ENCODE measurements at regions not wholly inside any gene's neighbourhood (a gene's known extent, or its start where the extent isn't known, plus 50 kb on each side); places are given as distances from the start of the nearest gene placed in this dataset.
A peak's percentile ranks its signal among the peaks of the same experiment; 100 is the strongest.

DNA sequence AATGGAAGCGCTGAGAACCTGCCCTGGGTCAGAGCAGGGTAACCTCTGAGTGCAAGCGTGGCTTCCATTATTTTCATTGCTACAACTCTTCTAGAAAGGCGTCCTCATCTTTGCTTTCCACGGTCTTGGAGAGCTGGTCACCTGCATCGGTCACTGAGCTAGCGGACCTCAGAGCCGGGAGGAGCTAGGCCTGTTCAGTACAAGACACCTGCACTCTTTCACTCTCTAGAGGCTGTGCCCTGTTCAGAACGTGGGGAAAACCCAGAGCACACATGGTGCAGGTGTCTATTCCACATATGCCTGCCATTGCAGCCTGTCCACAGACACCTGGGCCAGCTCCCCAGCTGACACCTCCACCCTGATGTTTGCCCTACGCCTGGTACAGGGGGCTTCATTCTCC, 147.8 kb upstream of the IRX2 start:
- no peaks in the 10 kb centered on the region for H3K4me1 ChIP-seq
- no peaks in the 10 kb centered on the region for H3K9me3 ChIP-seq
- no peaks in the 10 kb centered on the region for H3K36me3 ChIP-seq
- H3K27ac ChIP-seq, result no peak overlapping the region
- no peak for TF ChIP-seq POLR2A (IDR thresholded peaks at IDR 0.05)
- TF ChIP-seq POLR2AphosphoS5 (IDR thresholded peaks at IDR 0.05), result no peak
- no peak for TF ChIP-seq EP300 (IDR thresholded peaks at IDR 0.05)
- TF ChIP-seq, protein P1, sequence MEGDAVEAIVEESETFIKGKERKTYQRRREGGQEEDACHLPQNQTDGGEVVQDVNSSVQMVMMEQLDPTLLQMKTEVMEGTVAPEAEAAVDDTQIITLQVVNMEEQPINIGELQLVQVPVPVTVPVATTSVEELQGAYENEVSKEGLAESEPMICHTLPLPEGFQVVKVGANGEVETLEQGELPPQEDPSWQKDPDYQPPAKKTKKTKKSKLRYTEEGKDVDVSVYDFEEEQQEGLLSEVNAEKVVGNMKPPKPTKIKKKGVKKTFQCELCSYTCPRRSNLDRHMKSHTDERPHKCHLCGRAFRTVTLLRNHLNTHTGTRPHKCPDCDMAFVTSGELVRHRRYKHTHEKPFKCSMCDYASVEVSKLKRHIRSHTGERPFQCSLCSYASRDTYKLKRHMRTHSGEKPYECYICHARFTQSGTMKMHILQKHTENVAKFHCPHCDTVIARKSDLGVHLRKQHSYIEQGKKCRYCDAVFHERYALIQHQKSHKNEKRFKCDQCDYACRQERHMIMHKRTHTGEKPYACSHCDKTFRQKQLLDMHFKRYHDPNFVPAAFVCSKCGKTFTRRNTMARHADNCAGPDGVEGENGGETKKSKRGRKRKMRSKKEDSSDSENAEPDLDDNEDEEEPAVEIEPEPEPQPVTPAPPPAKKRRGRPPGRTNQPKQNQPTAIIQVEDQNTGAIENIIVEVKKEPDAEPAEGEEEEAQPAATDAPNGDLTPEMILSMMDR (IDR thresholded peaks at IDR 0.05), result no peak
- DNase-seq, result no peak
- ATAC-seq (ENCODE audit: low FRiP score in 2 of 2), result no peak
- no peak overlapping the region for H3K4me3 ChIP-seq
- 87 to 88% methylated on average over 9 of the region's 9 CpGs for WGBS, 2 donors
- no peaks in the 10 kb centered on the region for H3K27me3 ChIP-seq

DNA sequence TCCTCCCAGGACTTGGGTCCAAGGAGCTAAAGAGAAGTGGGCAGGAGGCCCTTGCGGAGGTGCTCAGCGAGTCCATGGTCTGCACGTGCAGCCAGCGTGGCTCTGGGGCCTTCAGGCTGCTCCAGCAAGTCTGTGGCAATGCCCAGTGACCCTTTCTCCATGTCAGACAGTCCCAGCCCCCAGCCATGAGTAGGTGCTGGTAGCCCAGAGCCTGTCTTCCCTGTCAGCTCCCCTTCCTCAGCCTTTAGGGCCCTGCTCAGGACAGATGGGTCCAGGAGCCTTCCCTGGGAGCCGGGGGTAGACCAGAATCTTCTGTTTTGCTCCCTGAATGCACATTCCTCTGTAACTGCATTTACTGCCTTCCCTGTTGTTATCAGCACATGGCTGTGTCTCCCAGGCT, 147.2 kb upstream of the IRX2 start:
- H3K9me3 ChIP-seq, result no peaks in the 10 kb centered on the region
- ATAC-seq (ENCODE audit: low FRiP score in 2 of 2) (peak in 1 of 2 donors; percentile 30), DNase-seq (peak in 1 of 2 donors; percentile 20)
- no peak overlapping the region for H3K27ac ChIP-seq
- no peaks in the 10 kb centered on the region for H3K27me3 ChIP-seq
- H3K36me3 ChIP-seq, result no peaks in the 10 kb centered on the region
- no peaks in the 10 kb centered on the region for H3K4me1 ChIP-seq
- TF ChIP-seq EP300 (IDR thresholded peaks at IDR 0.05) (no peak), POLR2A (IDR thresholded peaks at IDR 0.05) (no peak), POLR2AphosphoS5 (IDR thresholded peaks at IDR 0.05) (no peak)
- TF ChIP-seq, protein P1 (IDR thresholded peaks at IDR 0.05), result no peak
- 90 to 96% methylated on average over 2 to 5 of the region's 5 CpGs for WGBS, 2 donors
- no peak overlapping the region for H3K4me3 ChIP-seq

DNA sequence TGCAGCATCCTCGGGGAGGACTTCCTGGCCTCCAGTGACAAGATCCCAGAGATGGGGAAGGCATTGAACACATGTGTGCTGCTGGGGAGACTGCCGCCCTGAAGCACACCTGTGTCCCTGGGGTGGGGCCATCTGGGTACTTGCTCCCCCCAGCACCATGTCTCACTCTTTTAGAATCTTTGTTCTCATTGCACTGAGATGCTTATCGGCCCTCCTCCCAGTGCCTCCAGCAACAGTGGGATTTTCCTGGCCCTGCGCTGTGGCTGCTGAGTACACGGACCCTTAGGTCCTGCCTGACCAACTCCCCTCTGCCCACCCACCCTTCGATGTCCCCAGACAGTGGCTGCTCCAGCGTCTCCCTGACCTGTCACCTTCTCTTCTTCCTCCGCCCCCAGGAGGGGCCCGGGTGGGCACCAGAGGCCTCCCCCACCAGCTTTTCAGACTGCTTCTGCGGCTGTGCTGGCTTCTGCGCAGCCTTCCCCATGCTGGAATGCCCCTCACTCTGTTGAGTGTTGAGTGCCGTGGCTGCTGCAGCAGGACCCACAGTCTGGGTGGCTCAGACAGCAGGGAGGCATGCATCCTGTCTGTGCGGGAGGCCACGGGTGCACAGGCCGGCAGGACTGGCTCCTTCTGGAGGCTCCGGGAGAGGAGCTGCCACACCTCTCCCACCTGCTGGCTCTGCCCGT, 145.9 kb upstream of the IRX2 start:
- DNase-seq (peak in 1 of 2 donors; percentile 44), ATAC-seq (ENCODE audit: low FRiP score in 2 of 2) (peak in 1 of 2 donors; percentile 5)
- H3K4me3 ChIP-seq, result no peak overlapping the region
- no peaks in the 10 kb centered on the region for H3K4me1 ChIP-seq
- no peaks in the 10 kb centered on the region for H3K36me3 ChIP-seq
- TF ChIP-seq, protein P1 (IDR thresholded peaks at IDR 0.05), result no peak
- TF ChIP-seq POLR2AphosphoS5 (IDR thresholded peaks at IDR 0.05) (no peak), EP300 (IDR thresholded peaks at IDR 0.05) (no peak), POLR2A (IDR thresholded peaks at IDR 0.05) (no peak)
- no peaks in the 10 kb centered on the region for H3K9me3 ChIP-seq
- H3K27ac ChIP-seq, result no peak overlapping the region
- no peaks in the 10 kb centered on the region for H3K27me3 ChIP-seq
- 81 to 86% methylated on average over 10 to 17 of the region's 17 CpGs for WGBS, 2 donors

DNA sequence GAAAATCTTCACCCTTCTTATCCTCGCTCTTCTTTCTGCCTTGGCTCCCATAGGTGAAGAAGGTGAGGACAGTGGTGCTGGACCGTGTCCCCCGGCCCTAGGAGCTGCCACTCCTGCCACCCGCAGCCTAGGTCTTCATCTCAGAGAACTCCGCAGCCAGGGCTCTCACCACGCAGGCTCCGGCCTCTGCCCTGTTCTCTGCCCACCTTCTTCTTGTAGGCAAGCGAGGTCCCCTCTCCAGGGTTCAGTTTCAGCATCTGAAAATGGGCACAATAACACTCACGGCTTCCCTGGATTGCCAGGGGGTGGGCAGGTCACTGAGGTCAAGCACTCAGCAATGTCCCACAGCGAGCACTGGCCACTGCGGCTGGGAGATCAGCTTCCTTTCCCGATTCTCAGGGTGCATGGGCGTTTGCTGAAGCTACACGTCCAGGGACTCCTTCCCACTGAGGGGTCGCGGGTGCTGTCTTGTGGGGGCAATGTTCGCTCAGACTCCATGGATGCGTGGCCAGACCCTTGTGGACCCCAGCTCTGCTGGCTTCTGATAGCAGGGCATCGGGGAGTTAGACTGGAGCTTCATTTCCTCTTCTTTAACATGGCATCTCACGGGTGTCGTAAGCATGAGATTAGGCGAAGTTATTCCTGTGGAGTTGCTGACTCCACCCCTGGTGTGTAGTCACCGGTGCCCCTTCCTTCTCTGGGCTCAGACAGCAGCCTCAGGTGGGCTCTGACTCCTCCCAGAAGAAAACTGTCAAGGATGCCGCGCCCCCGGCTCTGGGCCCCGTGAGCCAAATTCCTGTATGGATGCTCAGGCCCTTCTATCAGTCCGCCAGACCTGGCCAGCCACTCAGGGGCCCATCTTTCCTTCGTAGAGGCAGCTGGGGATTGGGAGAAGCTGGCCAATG, 145.1 kb upstream of the IRX2 start:
- DNase-seq, result peak in 1 of 2 donors; percentile 54

More for the DNA sequence above, 145.1 kb upstream of the IRX2 start:
- H3K9me3 ChIP-seq, result no peaks in the 10 kb centered on the region
- H3K36me3 ChIP-seq, result no peaks in the 10 kb centered on the region
- H3K4me1 ChIP-seq, result no peaks in the 10 kb centered on the region
- TF ChIP-seq, protein P1 (IDR thresholded peaks at IDR 0.05), result no peak
- TF ChIP-seq POLR2AphosphoS5 (IDR thresholded peaks at IDR 0.05), result no peak
- TF ChIP-seq EP300 (IDR thresholded peaks at IDR 0.05), result no peak
- no peak for TF ChIP-seq POLR2A (IDR thresholded peaks at IDR 0.05)
- H3K4me3 ChIP-seq, result no peak overlapping the region
- no peaks in the 10 kb centered on the region for H3K27me3 ChIP-seq
- no peak overlapping the region for H3K27ac ChIP-seq
- ATAC-seq (ENCODE audit: low FRiP score in 2 of 2), result no peak
- WGBS, 2 donors, result 81 to 89% methylated on average over 22 to 24 of the region's 29 CpGs
